ENCODE measurements at regions not wholly inside any gene's neighbourhood (a gene's known extent, or its start where the extent isn't known, plus 50 kb on each side); places are given as distances from the start of the nearest gene placed in this dataset.

- no peak for TF ChIP-seq AFF4 (CRISPR knock-in tag; IDR thresholded peaks at IDR 0.05; ENCODE audit: borderline replicate concordance)
- TF ChIP-seq ZNF138 (CRISPR knock-in tag; conservative IDR thresholded peaks at IDR 0.05) = no peak
- no peak for TF ChIP-seq PRDM15 (CRISPR knock-in tag; IDR thresholded peaks at IDR 0.05)
- TF ChIP-seq SMAD4 (CRISPR knock-in tag; IDR thresholded peaks at IDR 0.05) = no peak
- TF ChIP-seq JUN (CRISPR knock-in tag; IDR thresholded peaks at IDR 0.05) = no peak
- no peak for TF ChIP-seq CREB1 (CRISPR knock-in tag; IDR thresholded peaks at IDR 0.05)
- TF ChIP-seq FOXP1 (CRISPR knock-in tag; IDR thresholded peaks at IDR 0.05; ENCODE audit: borderline replicate concordance) = no peak
Observed at GRCh38 chr11:69430566-69430965, 50.9 kb upstream of the LINC01488 start (continued).

GRCh38 chr11:69431136-69431535 lies 50.3 kb upstream of the LINC01488 start:
- H3K4me3 Mint-ChIP-seq = no peak overlapping the region
- H3K27me3 Mint-ChIP-seq (ENCODE audit: low read depth) = peaks cover 2% of the 10 kb centered on the region
- ChIA-PET CTCF (no interaction called here), POLR2A (no interaction called here)
- H3K4me1 Mint-ChIP-seq = peaks cover 29% of the 10 kb centered on the region
- no peaks in the 10 kb centered on the region for H3K36me3 Mint-ChIP-seq
- no peak for DNase-seq (ENCODE audit: low spot score)
- TF ChIP-seq USF2 (CRISPR knock-in tag; IDR thresholded peaks at IDR 0.05) (no peak), AR (CRISPR knock-in tag; IDR thresholded peaks at IDR 0.05) (no peak), ZNF138 (CRISPR knock-in tag; conservative IDR thresholded peaks at IDR 0.05) (no peak), NR2C2 (CRISPR knock-in tag; IDR thresholded peaks at IDR 0.05) (no peak), TP53 (CRISPR knock-in tag; IDR thresholded peaks at IDR 0.05) (no peak), TCF7 (CRISPR knock-in tag; IDR thresholded peaks at IDR 0.05; ENCODE audit: low read depth) (no peak)
- H3K9me3 Mint-ChIP-seq = no peaks in the 10 kb centered on the region
- 0 out of 2 replicates have a peak overlapping the region, but pooled peaks have one; percentile 52 for H3K27ac Mint-ChIP-seq
- no peak for ATAC-seq
